C4-2B (cell line): ENCODE measurements at regions not wholly inside any gene's neighbourhood (a gene's known extent, or its start where the extent isn't known, plus 50 kb on each side); places are given as distances from the start of the nearest gene placed in this dataset.

Experiments
- CTCF ChIP-seq: fragments of 450-650 bp; conservative IDR thresholded peaks from 2 replicates; pipeline ENCODE4 v1.5.1; 2017; ENCODE audit warnings: mild to moderate bottlenecking
- ZFX ChIP-seq: fragments of 450-650 bp; IDR thresholded peaks from 2 replicates; pipeline ENCODE4 v1.6.1; 2017

DNA sequence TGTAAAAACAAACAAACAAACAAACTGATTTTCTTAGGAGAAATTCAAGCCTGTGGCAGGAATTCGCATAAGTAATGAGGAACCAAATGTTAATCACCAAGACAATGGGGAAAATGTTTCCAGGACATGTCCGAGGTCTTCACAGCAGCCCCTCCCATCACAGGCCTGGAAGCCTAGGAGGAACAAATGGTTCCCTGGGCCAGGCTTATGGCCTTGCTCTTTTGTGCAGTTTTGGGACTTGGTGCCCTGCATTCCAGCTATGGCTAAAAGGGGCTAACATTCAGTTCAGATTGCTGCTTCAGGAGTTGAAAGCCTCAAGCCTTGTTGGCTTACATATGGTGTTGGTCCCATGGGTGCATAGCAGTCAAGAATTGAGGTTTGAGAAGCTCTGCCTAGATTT lies 1372.7 kb upstream of the CITED2 start:
- TF ChIP-seq CTCF (no peak), ZFX (no peak)
